ENCODE measurements at regions not wholly inside any gene's neighbourhood (a gene's known extent, or its start where the extent isn't known, plus 50 kb on each side); places are given as distances from the start of the nearest gene placed in this dataset.

DNA sequence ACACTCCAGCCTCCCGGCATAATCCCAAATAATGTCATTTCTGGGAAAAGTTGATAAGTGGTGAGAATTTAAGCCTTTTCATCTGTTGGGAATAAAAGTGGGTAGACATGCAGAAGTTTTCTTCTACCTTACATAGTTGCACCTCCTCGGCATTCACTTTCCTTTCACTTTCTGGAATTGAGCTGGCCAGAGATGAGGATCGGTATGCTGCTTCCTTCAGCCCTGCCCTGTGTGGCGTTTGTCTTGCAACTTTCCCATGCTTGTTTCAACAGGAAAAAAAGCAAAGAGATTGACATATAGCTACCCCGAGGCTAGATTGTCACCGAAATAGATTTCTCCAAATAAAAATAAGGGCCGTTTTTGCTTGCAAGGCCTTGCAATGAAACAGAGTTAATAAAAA lies 65.8 kb upstream of the JAG1 start:
- intact Hi-C loops (cut with DNase I) = no loop called here
- Histone ChIP-seq H3K27me3 (no peaks in the 10 kb centered on the region), H3K27ac (peak overlapping the region; percentile 10 to 74 (median 50)), H3K36me3 (no peaks in the 10 kb centered on the region), H3K9me3 (no peaks in the 10 kb centered on the region), H3K4me1 (peaks cover 0 to 27% (median 13%) of the 10 kb centered on the region in 9 donors), H3K4me3 (peak overlapping the region; percentile 2 to 47 (median 36))
- TF ChIP-seq, protein P1, sequence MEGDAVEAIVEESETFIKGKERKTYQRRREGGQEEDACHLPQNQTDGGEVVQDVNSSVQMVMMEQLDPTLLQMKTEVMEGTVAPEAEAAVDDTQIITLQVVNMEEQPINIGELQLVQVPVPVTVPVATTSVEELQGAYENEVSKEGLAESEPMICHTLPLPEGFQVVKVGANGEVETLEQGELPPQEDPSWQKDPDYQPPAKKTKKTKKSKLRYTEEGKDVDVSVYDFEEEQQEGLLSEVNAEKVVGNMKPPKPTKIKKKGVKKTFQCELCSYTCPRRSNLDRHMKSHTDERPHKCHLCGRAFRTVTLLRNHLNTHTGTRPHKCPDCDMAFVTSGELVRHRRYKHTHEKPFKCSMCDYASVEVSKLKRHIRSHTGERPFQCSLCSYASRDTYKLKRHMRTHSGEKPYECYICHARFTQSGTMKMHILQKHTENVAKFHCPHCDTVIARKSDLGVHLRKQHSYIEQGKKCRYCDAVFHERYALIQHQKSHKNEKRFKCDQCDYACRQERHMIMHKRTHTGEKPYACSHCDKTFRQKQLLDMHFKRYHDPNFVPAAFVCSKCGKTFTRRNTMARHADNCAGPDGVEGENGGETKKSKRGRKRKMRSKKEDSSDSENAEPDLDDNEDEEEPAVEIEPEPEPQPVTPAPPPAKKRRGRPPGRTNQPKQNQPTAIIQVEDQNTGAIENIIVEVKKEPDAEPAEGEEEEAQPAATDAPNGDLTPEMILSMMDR (IDR thresholded peaks at IDR 0.05) = no peak
- peak in 1 of 2 donors; percentile 22 for DNase-seq
- 24 to 41% methylated on average over 7 of the region's 7 CpGs for WGBS, 2 donors
- ATAC-seq = peak in 6 of 8 donors; percentile 60 to 88 (median 76)

DNA sequence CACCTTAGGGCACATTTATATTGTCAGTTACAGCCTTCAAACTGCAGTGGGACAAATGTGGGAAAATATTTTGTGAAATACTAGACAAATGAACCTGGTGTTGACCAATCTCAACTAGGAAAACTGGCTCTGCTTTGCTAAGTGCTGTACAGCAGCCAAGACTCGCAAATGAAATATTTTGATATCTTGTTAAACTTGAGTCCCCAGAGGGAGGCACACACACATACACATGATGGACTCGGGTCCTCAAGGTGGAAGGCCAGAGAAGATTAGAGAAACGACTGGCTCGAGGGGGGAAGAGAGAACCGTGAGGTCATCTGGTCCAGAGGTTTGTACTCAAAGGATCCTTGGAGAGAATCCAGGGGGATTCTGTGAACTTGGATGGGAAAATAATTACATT lies 67.3 kb upstream of the JAG1 start:
- H3K4me1 ChIP-seq = peaks cover 0 to 42% (median 13%) of the 10 kb centered on the region in 9 donors
- no peaks in the 10 kb centered on the region for H3K9me3 ChIP-seq
- ATAC-seq (peak in 4 of 8 donors; percentile 24 to 58 (median 33)), DNase-seq (no peak)
- H3K27ac ChIP-seq = peak overlapping the region in 5 of 10 donors; percentile 15 to 62 (median 38)
- H3K36me3 ChIP-seq = no peaks in the 10 kb centered on the region
- H3K27me3 ChIP-seq = no peaks in the 10 kb centered on the region
- intact Hi-C loops (cut with DNase I) = loop anchor here in 3 of 10 donors (2.0 to 10.0 kb wide), 3 partner anchors 66 to 114 kb away; partner anchors contain the start of gene JAG1 (in 2 of the 3)
- no peak overlapping the region for H3K4me3 ChIP-seq
- WGBS, 2 donors = 43 to 47% methylated on average over 5 of the region's 5 CpGs
- TF ChIP-seq, protein P1 (IDR thresholded peaks at IDR 0.05) = no peak

DNA sequence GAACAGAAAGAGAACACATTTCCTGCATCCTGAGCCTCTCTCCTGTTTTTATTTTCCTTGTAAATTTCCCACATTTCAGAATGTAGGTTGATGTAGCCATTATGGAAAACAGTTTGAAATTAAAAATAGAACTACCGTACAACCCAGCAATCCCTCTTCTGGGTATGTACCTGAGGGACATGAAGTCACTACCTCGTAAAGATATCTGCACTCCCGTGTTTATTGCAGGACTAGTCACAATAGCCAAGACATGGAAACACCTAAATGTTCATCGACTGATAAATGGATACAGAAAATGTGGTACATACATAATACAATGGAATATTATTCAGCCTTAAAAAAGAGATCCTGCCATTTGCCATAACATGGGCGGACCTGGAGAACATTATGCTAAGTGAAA lies 72.0 kb upstream of the JAG1 start:
- peaks cover 0 to 50% (median 8%) of the 10 kb centered on the region in 9 donors for H3K4me1 ChIP-seq
- ATAC-seq (no peak), DNase-seq (no peak)
- TF ChIP-seq, protein P1 (IDR thresholded peaks at IDR 0.05) = no peak
- H3K4me3 ChIP-seq = no peak overlapping the region
- 94 to 95% methylated on average over 5 of the region's 5 CpGs for WGBS, 2 donors
- intact Hi-C loops (cut with DNase I) = loop anchor here in 1 of 10 donors (2.0 to 10.0 kb wide), 2 partner anchors 71 to 109 kb away; no protein-coding TSS in a partner anchor
- peak overlapping the region in 3 of 10 donors; percentile 2 to 81 (median 78) for H3K27ac ChIP-seq
- H3K27me3 ChIP-seq = no peaks in the 10 kb centered on the region
- H3K9me3 ChIP-seq = no peaks in the 10 kb centered on the region
- H3K36me3 ChIP-seq = no peaks in the 10 kb centered on the region

DNA sequence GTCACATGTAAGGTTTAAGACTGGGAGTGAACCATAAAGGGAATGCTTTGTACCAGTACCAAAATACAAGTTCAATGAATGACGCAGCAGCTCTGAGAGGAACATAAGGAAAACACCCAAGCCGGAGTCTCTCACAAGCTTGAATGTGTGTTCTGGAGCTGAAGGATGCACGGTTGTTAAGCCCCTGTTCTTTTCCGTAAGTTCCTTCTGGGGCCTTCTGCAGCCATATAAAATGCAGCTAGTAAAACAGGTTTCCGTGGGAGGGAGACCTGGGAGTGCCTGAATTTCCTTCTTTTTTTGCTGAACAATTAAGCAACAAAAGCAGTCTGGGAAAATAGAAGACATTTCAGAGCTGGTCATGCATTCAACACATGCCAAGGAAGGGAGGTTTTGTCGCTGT lies 73.2 kb upstream of the JAG1 start:
- peak in 1 of 2 donors; percentile 13 for DNase-seq
- Histone ChIP-seq H3K9me3 (no peaks in the 10 kb centered on the region), H3K27me3 (no peaks in the 10 kb centered on the region), H3K36me3 (no peaks in the 10 kb centered on the region), H3K27ac (peak overlapping the region in 9 of 10 donors; percentile 32 to 82 (median 63)), H3K4me1 (peaks cover 0 to 47% (median 7%) of the 10 kb centered on the region in 9 donors), H3K4me3 (peak overlapping the region in 2 of 10 donors; percentile 1 to 6)
- peak; percentile 53 to 89 (median 77) for ATAC-seq
- intact Hi-C loops (cut with DNase I) = loop anchor here in 1 of 10 donors (2.0 to 10.0 kb wide), 2 partner anchors 72 to 108 kb away; no protein-coding TSS in a partner anchor
- 66 to 68% methylated on average over 6 of the region's 6 CpGs for WGBS, 2 donors
- TF ChIP-seq, protein P1 (IDR thresholded peaks at IDR 0.05) = no peak
